PC-9 (cell line): ENCODE measurements at regions not wholly inside any gene's neighbourhood (a gene's known extent, or its start where the extent isn't known, plus 50 kb on each side); places are given as distances from the start of the nearest gene placed in this dataset.

ENCODE experiments used
- EZH2 ChIP-seq: fragments of 200-600 bp; sonication (generic); IDR thresholded peaks from 2 replicates; pipeline ENCODE4 v1.8.0; 2017; ENCODE audit warnings: antibody characterized with exemption, low read depth
- TF ChIP-seq, protein P1 (sequence below): fragments of 200-600 bp; sonication (generic); conservative IDR thresholded peaks from 2 replicates; pipeline ENCODE4 v1.6.1; 2017; ENCODE audit warnings: mixed run types, antibody characterized with exemption, mild to moderate bottlenecking, moderate library complexity

DNA sequence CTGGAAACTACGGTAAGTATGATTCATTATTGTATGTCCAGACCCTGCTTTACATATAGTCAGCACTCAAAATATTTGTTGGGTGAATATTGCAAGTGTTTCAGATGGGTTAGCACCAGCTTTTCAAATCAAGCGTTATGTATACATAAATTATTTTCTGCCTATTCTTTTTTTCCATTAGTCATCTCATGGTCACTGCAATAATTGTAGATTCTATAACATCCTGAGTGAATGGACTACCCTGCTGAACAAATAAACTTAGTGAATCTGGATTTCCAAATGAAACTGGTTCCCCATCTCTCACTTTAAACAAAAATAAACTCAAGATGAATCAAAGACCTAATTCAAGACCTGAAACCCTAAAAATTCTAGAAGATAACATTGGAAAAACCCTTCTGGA is 152.3 kb downstream of the DIO2 start:
- TF ChIP-seq, protein P1, sequence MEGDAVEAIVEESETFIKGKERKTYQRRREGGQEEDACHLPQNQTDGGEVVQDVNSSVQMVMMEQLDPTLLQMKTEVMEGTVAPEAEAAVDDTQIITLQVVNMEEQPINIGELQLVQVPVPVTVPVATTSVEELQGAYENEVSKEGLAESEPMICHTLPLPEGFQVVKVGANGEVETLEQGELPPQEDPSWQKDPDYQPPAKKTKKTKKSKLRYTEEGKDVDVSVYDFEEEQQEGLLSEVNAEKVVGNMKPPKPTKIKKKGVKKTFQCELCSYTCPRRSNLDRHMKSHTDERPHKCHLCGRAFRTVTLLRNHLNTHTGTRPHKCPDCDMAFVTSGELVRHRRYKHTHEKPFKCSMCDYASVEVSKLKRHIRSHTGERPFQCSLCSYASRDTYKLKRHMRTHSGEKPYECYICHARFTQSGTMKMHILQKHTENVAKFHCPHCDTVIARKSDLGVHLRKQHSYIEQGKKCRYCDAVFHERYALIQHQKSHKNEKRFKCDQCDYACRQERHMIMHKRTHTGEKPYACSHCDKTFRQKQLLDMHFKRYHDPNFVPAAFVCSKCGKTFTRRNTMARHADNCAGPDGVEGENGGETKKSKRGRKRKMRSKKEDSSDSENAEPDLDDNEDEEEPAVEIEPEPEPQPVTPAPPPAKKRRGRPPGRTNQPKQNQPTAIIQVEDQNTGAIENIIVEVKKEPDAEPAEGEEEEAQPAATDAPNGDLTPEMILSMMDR: no peak
- TF ChIP-seq EZH2: no peak
